A549 (cell line): ENCODE measurements at regions not wholly inside any gene's neighbourhood (a gene's known extent, or its start where the extent isn't known, plus 50 kb on each side); places are given as distances from the start of the nearest gene placed in this dataset.

ENCODE experiments used
- CTCF ChIP-seq: fragments of >200 bp; sonication (Bioruptor Twin); formaldehyde crosslinking; IDR thresholded peaks from 3 replicates; pipeline ENCODE4 v1.5.1; 2016
- ELK1 ChIP-seq: fragments of 150-350 bp; IDR thresholded peaks from 2 replicates; pipeline ENCODE4 v1.6.1; 2014; ENCODE audit warnings: low read depth, mild to moderate bottlenecking, low read length
- EP300 ChIP-seq, 2 experiments: fragments of >200 bp; sonication (Bioruptor Twin); formaldehyde crosslinking; IDR thresholded peaks; 2 replicates in 1 of 2; 3 replicates in 1 of 2; pipeline ENCODE4 v1.6.1; 2016 to 2017
- FOSL2 ChIP-seq, 2 experiments: fragments of 450-650 bp in 1 of 2; fragments of >200 bp in 1 of 2; sonication (Bioruptor Twin) in 1 of 2; formaldehyde crosslinking; IDR thresholded peaks; 2 replicates each; pipeline versions ENCODE4 v1.5.0 to v1.6.1; 2016 to 2020; ENCODE audit warnings: mild to moderate bottlenecking in 1 of 2, moderate library complexity in 1 of 2
- GATA3 ChIP-seq: IDR thresholded peaks from 2 replicates; pipeline ENCODE4 v1.6.1; 2012; ENCODE audit warnings: borderline replicate concordance
- JUN ChIP-seq, 2 experiments: fragments of >200 bp; sonication (Bioruptor Twin); formaldehyde crosslinking; IDR thresholded peaks; 2 replicates in 1 of 2; 3 replicates in 1 of 2; pipeline ENCODE4 v1.6.1; 2016 to 2017
- POLR2A ChIP-seq: IDR thresholded peaks from 2 replicates; pipeline ENCODE4 v1.6.1; 2012; ENCODE audit warnings: mild to moderate bottlenecking, low read length
- REST ChIP-seq: fragments of 200-600 bp; sonication (generic); IDR thresholded peaks from 2 replicates; pipeline ENCODE4 v1.6.1; 2016; ENCODE audit warnings: antibody characterized with exemption, mild to moderate bottlenecking, moderate library complexity
- RNF2 ChIP-seq: fragments of 200-600 bp; sonication (generic); IDR thresholded peaks from 2 replicates; pipeline ENCODE4 v1.6.1; 2016; ENCODE audit warnings: low read depth, mild to moderate bottlenecking, antibody characterized with exemption, moderate library complexity, borderline replicate concordance
- TP53 ChIP-seq: fragments of 250-450 bp; sonication (Bioruptor Pico); IDR thresholded peaks from 2 replicates; pipeline ENCODE4 v1.5.0; 2021; ENCODE audit warnings: mild to moderate bottlenecking, moderate library complexity

- TF ChIP-seq RNF2 (no peak), REST (no peak), JUN (IDR thresholded peaks at IDR 0.05) (no peak), EP300 (IDR thresholded peaks at IDR 0.05) (no peak), CTCF (no peak), POLR2A (no peak), GATA3 (no peak), FOSL2 (IDR thresholded peaks at IDR 0.05) (no peak), FOSL2 (CRISPR knock-in tag; IDR thresholded peaks at IDR 0.05) (no peak), TP53 (CRISPR knock-in tag) (no peak), ELK1 (no peak)
These were observed 84.9 kb downstream of the CMPK2 start for GRCh38 chr2:6780765-6781274.
